Heart left ventricle (tissue), 13 donors: ENCODE measurements at regions not wholly inside any gene's neighbourhood (a gene's known extent, or its start where the extent isn't known, plus 50 kb on each side); places are given as distances from the start of the nearest gene placed in this dataset.

Experiments used
- POLR2A ChIP-seq, 2 donors: fragments of 450-650 bp; IDR thresholded peaks; one replicate each; pipeline ENCODE4 v1.6.1; 2017; ENCODE audit warnings: antibody characterized with exemption in 2 of 2, mild to moderate bottlenecking in 2 of 2, moderate library complexity in 2 of 2
- TF ChIP-seq, protein P1 (sequence below), 12 donors: fragments of 200-600 bp; sonication (generic) in 4 of 12; IDR thresholded peaks; one replicate each; pipeline versions ENCODE4 v1.5.0 to v1.8.0; 2018 to 2022; ENCODE audit warnings: antibody characterized with exemption in 12 of 12, mild to moderate bottlenecking in 5 of 12
- donor health status: ischemic (EF 13 %, LVEDD 7.1; RV severe dilation, severe dysfunction).
- donor health status: DM: no; HTN: yes; CAD: no.
- donor health status: DM: no; HTN: no; CAD: no.
- donor health status: ischemic (EF 25% LVEDD 6.9; RV normal size, moderate dysfunction).
- donor health status: ischemic (EF 25% LVEDD 5.7; RV mildly dilated, moderate dysfunction).
- donor health status: ischemic (EF 35%, LVEDD 5.7; RV mildly dilated, moderate dysfunction).
- donor health status: nonischemic (EF 11% LVEDD 7.7; RV severe dilation, severe dysfunction).
- donor health status: DM: yes; HTN: yes; CAD: no.
- donor health status: PGD.
- donor health status: ischemic (EF 29% LVEDD 5.4; RV normal size, mild dysfunction).
- donor health status: nonischemic (EF 23%, LVEDD 6.1; RV moderate dilation, normal function).

DNA sequence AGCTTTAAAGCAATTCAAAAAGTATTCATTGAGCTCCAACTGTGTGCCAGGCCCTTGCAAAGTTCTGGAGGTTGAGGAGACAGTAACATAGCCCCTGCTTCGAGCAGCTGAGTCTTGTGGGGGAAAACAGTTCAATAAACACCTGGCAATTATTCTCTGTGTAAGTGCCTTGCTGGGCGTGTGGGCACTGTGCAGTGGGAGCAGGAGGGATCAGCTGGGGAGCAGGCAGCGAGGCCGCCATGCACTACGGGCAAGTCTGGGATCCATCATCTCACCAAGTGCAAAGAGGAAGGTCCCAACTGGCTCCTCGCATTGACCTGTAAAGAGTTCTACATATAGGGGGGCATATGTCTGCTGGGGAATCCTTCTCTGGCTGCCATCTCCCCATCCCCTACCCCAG lies 342.2 kb upstream of the HS6ST1 start:
- no peak for TF ChIP-seq POLR2A (IDR thresholded peaks at IDR 0.05)
- TF ChIP-seq, protein P1, sequence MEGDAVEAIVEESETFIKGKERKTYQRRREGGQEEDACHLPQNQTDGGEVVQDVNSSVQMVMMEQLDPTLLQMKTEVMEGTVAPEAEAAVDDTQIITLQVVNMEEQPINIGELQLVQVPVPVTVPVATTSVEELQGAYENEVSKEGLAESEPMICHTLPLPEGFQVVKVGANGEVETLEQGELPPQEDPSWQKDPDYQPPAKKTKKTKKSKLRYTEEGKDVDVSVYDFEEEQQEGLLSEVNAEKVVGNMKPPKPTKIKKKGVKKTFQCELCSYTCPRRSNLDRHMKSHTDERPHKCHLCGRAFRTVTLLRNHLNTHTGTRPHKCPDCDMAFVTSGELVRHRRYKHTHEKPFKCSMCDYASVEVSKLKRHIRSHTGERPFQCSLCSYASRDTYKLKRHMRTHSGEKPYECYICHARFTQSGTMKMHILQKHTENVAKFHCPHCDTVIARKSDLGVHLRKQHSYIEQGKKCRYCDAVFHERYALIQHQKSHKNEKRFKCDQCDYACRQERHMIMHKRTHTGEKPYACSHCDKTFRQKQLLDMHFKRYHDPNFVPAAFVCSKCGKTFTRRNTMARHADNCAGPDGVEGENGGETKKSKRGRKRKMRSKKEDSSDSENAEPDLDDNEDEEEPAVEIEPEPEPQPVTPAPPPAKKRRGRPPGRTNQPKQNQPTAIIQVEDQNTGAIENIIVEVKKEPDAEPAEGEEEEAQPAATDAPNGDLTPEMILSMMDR (IDR thresholded peaks at IDR 0.05), result no peak
